Stimulated activated naive CD8-positive, alpha-beta T cell treated with anti-CD3 and anti-CD28 coated beads, Interleukin-15, amount 100 ng/mL, for 72 hours (primary cell): ENCODE measurements at regions not wholly inside any gene's neighbourhood (a gene's known extent, or its start where the extent isn't known, plus 50 kb on each side); places are given as distances from the start of the nearest gene placed in this dataset.

ENCODE experiments used
- ATAC-seq: fragments of 150-1000 bp; cut with Tn5 transposase; 2 replicates; pipeline ENCODE4 v1.10.0; 2021; ENCODE audit warnings: mild to moderate bottlenecking, moderate library complexity
- DNase-seq, 2 donors: peaks; one replicate each; pipeline ENCODE4 v3.0.0; 2021 to 2022
- H3K27ac Mint-ChIP-seq, 2 donors: one replicate each; pipeline ENCODE4 v1.8.0; 2022; ENCODE audit warnings: mild to moderate bottlenecking in 2 of 2, mixed read lengths in 2 of 2, moderate library complexity in 2 of 2
- H3K27me3 Mint-ChIP-seq: one replicate; pipeline ENCODE4 v1.8.0; 2022; ENCODE audit warnings: mixed read lengths
- H3K4me1 Mint-ChIP-seq: one replicate; pipeline ENCODE4 v1.8.0; 2022; ENCODE audit warnings: mild to moderate bottlenecking, mixed read lengths
- H3K4me3 Mint-ChIP-seq, 2 donors: one replicate each; pipeline ENCODE4 v1.8.0; 2022; ENCODE audit warnings: mild to moderate bottlenecking in 2 of 2, mixed read lengths in 2 of 2, moderate library complexity in 1 of 2
- H3K9me3 Mint-ChIP-seq, 2 donors: one replicate each; pipeline ENCODE4 v1.8.0; 2022; ENCODE audit warnings: mixed read lengths in 2 of 2

GRCh38 chr4:137627739-137628460, 95.6 kb upstream of the PCDH18 start:
- H3K4me1 Mint-ChIP-seq: no peaks in the 10 kb centered on the region
- no peaks in the 10 kb centered on the region for H3K9me3 Mint-ChIP-seq
- no peak overlapping the region for H3K27ac Mint-ChIP-seq
- ATAC-seq: no peak
- no peaks in the 10 kb centered on the region for H3K27me3 Mint-ChIP-seq
- H3K4me3 Mint-ChIP-seq: no peak overlapping the region
- no peak for DNase-seq

- DNase-seq (no peak), ATAC-seq (no peak)
- no peak overlapping the region for H3K4me3 Mint-ChIP-seq
- no peaks in the 10 kb centered on the region for H3K27me3 Mint-ChIP-seq
- H3K27ac Mint-ChIP-seq: no peak overlapping the region
- no peaks in the 10 kb centered on the region for H3K9me3 Mint-ChIP-seq
- no peaks in the 10 kb centered on the region for H3K4me1 Mint-ChIP-seq
Observed at GRCh38 chr4:137626942-137627738, 94.8 kb upstream of the PCDH18 start.

GRCh38 chr4:137623013-137623412, 90.7 kb upstream of the PCDH18 start:
- H3K9me3 Mint-ChIP-seq: no peaks in the 10 kb centered on the region
- DNase-seq: no peak
- H3K4me1 Mint-ChIP-seq: no peaks in the 10 kb centered on the region
- no peaks in the 10 kb centered on the region for H3K27me3 Mint-ChIP-seq
- H3K4me3 Mint-ChIP-seq: no peak overlapping the region
- no peak for ATAC-seq
- no peak overlapping the region for H3K27ac Mint-ChIP-seq

- H3K27ac Mint-ChIP-seq: no peak overlapping the region
- DNase-seq (no peak), ATAC-seq (no peak)
- H3K27me3 Mint-ChIP-seq: no peaks in the 10 kb centered on the region
- no peaks in the 10 kb centered on the region for H3K4me1 Mint-ChIP-seq
- H3K9me3 Mint-ChIP-seq: no peaks in the 10 kb centered on the region
- no peak overlapping the region for H3K4me3 Mint-ChIP-seq
Observed at GRCh38 chr4:137621056-137621455, 88.8 kb upstream of the PCDH18 start.

- Mint-ChIP-seq H3K27ac (no peak overlapping the region), H3K27me3 (no peaks in the 10 kb centered on the region), H3K9me3 (peaks cover 0 to 4% of the 10 kb centered on the region in 2 donors), H3K4me1 (no peaks in the 10 kb centered on the region), H3K4me3 (no peak overlapping the region)
- DNase-seq (no peak), ATAC-seq (no peak)
Observed at GRCh38 chr4:137614491-137614890, 82.2 kb upstream of the PCDH18 start.

GRCh38 chr4:137611998-137612700, 79.9 kb upstream of the PCDH18 start:
- Mint-ChIP-seq H3K27me3 (no peaks in the 10 kb centered on the region), H3K4me1 (no peaks in the 10 kb centered on the region), H3K9me3 (peaks cover 0 to 4% of the 10 kb centered on the region in 2 donors), H3K27ac (no peak overlapping the region), H3K4me3 (no peak overlapping the region)
- ATAC-seq (no peak), DNase-seq (no peak)

GRCh38 chr4:137610960-137611359, 78.7 kb upstream of the PCDH18 start:
- H3K9me3 Mint-ChIP-seq: peaks cover 0 to 4% of the 10 kb centered on the region in 2 donors

GRCh38 chr4:137609718-137610430, 77.6 kb upstream of the PCDH18 start:
- H3K4me1 Mint-ChIP-seq: no peaks in the 10 kb centered on the region
- H3K9me3 Mint-ChIP-seq: peaks cover 3 to 4% of the 10 kb centered on the region in 2 donors
- no peak for ATAC-seq
- no peaks in the 10 kb centered on the region for H3K27me3 Mint-ChIP-seq
- no peak overlapping the region for H3K27ac Mint-ChIP-seq
- no peak for DNase-seq
- H3K4me3 Mint-ChIP-seq: no peak overlapping the region

More at GRCh38 chr4:137610960-137611359, 78.7 kb upstream of the PCDH18 start:
- Mint-ChIP-seq H3K4me1 (no peaks in the 10 kb centered on the region), H3K27me3 (no peaks in the 10 kb centered on the region), H3K27ac (no peak overlapping the region), H3K4me3 (no peak overlapping the region)
- DNase-seq (no peak), ATAC-seq (no peak)

- Mint-ChIP-seq H3K27me3 (no peaks in the 10 kb centered on the region), H3K4me1 (no peaks in the 10 kb centered on the region), H3K4me3 (no peak overlapping the region), H3K27ac (no peak overlapping the region), H3K9me3 (peaks cover under 1 to 4% of the 10 kb centered on the region in 2 donors)
- ATAC-seq: no peak
- DNase-seq: no peak
Observed at GRCh38 chr4:137608085-137608484, 75.8 kb upstream of the PCDH18 start.

GRCh38 chr4:137602436-137602835, 70.1 kb upstream of the PCDH18 start:
- no peaks in the 10 kb centered on the region for H3K27me3 Mint-ChIP-seq
- no peak overlapping the region for H3K27ac Mint-ChIP-seq
- DNase-seq (no peak), ATAC-seq (no peak)
- no peak overlapping the region for H3K4me3 Mint-ChIP-seq
- no peaks in the 10 kb centered on the region for H3K4me1 Mint-ChIP-seq
- H3K9me3 Mint-ChIP-seq: peaks cover 0 to 4% of the 10 kb centered on the region in 2 donors

GRCh38 chr4:137601934-137602333, 69.6 kb upstream of the PCDH18 start:
- Mint-ChIP-seq H3K27me3 (no peaks in the 10 kb centered on the region), H3K9me3 (peaks cover 0 to 4% of the 10 kb centered on the region in 2 donors), H3K4me1 (no peaks in the 10 kb centered on the region), H3K4me3 (no peak overlapping the region), H3K27ac (no peak overlapping the region)
- ATAC-seq (no peak), DNase-seq (no peak)

- H3K4me3 Mint-ChIP-seq: no peak overlapping the region
- DNase-seq (no peak), ATAC-seq (no peak)
Observed at GRCh38 chr4:137599734-137600133, 67.4 kb upstream of the PCDH18 start.

GRCh38 chr4:137597752-137598430, 65.6 kb upstream of the PCDH18 start:
- no peaks in the 10 kb centered on the region for H3K9me3 Mint-ChIP-seq
- no peaks in the 10 kb centered on the region for H3K27me3 Mint-ChIP-seq
- no peak overlapping the region for H3K4me3 Mint-ChIP-seq
- H3K27ac Mint-ChIP-seq: no peak overlapping the region
- DNase-seq (no peak), ATAC-seq (no peak)
- H3K4me1 Mint-ChIP-seq: no peaks in the 10 kb centered on the region

More at GRCh38 chr4:137599734-137600133, 67.4 kb upstream of the PCDH18 start:
- Mint-ChIP-seq H3K4me1 (no peaks in the 10 kb centered on the region), H3K9me3 (no peaks in the 10 kb centered on the region), H3K27me3 (no peaks in the 10 kb centered on the region), H3K27ac (no peak overlapping the region)

GRCh38 chr4:137587796-137588195, 55.5 kb upstream of the PCDH18 start:
- H3K27ac Mint-ChIP-seq: no peak overlapping the region
- no peaks in the 10 kb centered on the region for H3K4me1 Mint-ChIP-seq
- H3K27me3 Mint-ChIP-seq: no peaks in the 10 kb centered on the region
- peaks cover 0 to 4% of the 10 kb centered on the region in 2 donors for H3K9me3 Mint-ChIP-seq
- DNase-seq (no peak), ATAC-seq (no peak)
- no peak overlapping the region for H3K4me3 Mint-ChIP-seq

GRCh38 chr4:137583671-137584070, 51.4 kb upstream of the PCDH18 start:
- DNase-seq: no peak
- no peaks in the 10 kb centered on the region for H3K27me3 Mint-ChIP-seq
- H3K4me3 Mint-ChIP-seq: no peak overlapping the region
- ATAC-seq: no peak
- H3K27ac Mint-ChIP-seq: no peak overlapping the region
- H3K9me3 Mint-ChIP-seq: peaks cover 0 to 10% of the 10 kb centered on the region in 2 donors
- no peaks in the 10 kb centered on the region for H3K4me1 Mint-ChIP-seq
